Panc1 (cell line): ENCODE measurements at regions not wholly inside any gene's neighbourhood (a gene's known extent, or its start where the extent isn't known, plus 50 kb on each side); places are given as distances from the start of the nearest gene placed in this dataset.
"Not testable (repeated sequence)": the region's sequence is repeated elsewhere in the genome, so short reads cannot be mapped to it uniquely, and the experiment has no call there.

Source experiments
- ATAC-seq: fragments of 200-7000 bp; cut with Tn5 transposase; 2 replicates; pipeline ENCODE4 v1.9.1; 2020; ENCODE audit warnings: mild to moderate bottlenecking, moderate library complexity
- BruUV-seq: library from RNA; stranded (reverse); fragments of 400-500 nt; replicated peaks from 2 replicates; lab custom pipeline; 2021; lab: Mats Ljungman, UMichigan
- CTCF ChIA-PET: fragments of 300-600 bp; sonication (Branson Sonifier 250); formaldehyde crosslinking; loops from one replicate; lab custom pipeline; 2022; ENCODE audit warnings: antibody characterized with exemption; lab: Charles Lee
- POLR2A ChIA-PET: fragments of 300-600 bp; sonication (Branson Sonifier 250); formaldehyde crosslinking; loops from one replicate; lab custom pipeline; 2022; ENCODE audit warnings: antibody characterized with exemption; lab: Charles Lee
- DNase-seq: peaks from one replicate; pipeline ENCODE4 v3.0.0-alpha.2; 2010; ENCODE audit warnings: low read depth, low spot score
- H3K27ac ChIP-seq: 2 replicates; pipeline ENCODE4 v1.5.1; 2011; ENCODE audit warnings: mild to moderate bottlenecking, low read length, inconsistent platforms
- H3K27me3 ChIP-seq: fragments of 200-500 bp; sonication (Bioruptor generic); 2 replicates; pipeline ENCODE4 v1.6.0; 2014; ENCODE audit warnings: low read length, inconsistent platforms; ENCODE audit not compliant: control insufficient read depth, insufficient read depth
- H3K36me3 ChIP-seq: fragments of 200-500 bp; sonication (Bioruptor generic); 2 replicates; pipeline ENCODE4 v1.5.1; 2014; ENCODE audit warnings: inconsistent platforms, mild to moderate bottlenecking, low read length, moderate library complexity; ENCODE audit not compliant: control insufficient read depth, insufficient read depth
- H3K4me1 ChIP-seq: 2 replicates; pipeline ENCODE4 v1.5.1; 2011; ENCODE audit warnings: inconsistent platforms, mild to moderate bottlenecking, low read length, moderate library complexity; ENCODE audit not compliant: control insufficient read depth, insufficient read depth
- H3K4me3 ChIP-seq, 2 experiments: 2 replicates each; pipeline ENCODE4 v1.5.1; 2011 to 2012; ENCODE audit warnings: low read depth in 2 of 2, low read length in 2 of 2, mild to moderate bottlenecking in 2 of 2, inconsistent platforms in 1 of 2, moderate library complexity in 1 of 2
- H3K9me3 ChIP-seq: fragments of 200-500 bp; sonication (Bioruptor generic); 2 replicates; pipeline ENCODE4 v1.5.1; 2014; ENCODE audit warnings: low read depth, mild to moderate bottlenecking, inconsistent platforms, low read length, moderate library complexity; ENCODE audit not compliant: control insufficient read depth, insufficient read depth
- POLR2AphosphoS5 ChIP-seq: IDR thresholded peaks from 2 replicates; pipeline ENCODE4 v1.6.1; 2012; ENCODE audit warnings: mild to moderate bottlenecking, low read depth, low read length, moderate library complexity
- SIN3A ChIP-seq: IDR thresholded peaks from 2 replicates; pipeline ENCODE4 v1.6.1; 2012; ENCODE audit warnings: low read depth, mild to moderate bottlenecking, low read length, moderate library complexity, borderline replicate concordance; ENCODE audit not compliant: insufficient read depth
- TCF7L2 ChIP-seq: IDR thresholded peaks from 2 replicates; pipeline ENCODE4 v1.6.1; 2011; ENCODE audit warnings: mild to moderate bottlenecking, low read depth, low read length, inconsistent platforms
- in situ Hi-C: cut with HindIII; loops from 2 replicates; pipeline ENCODE4 v1.10.0; 2016; ENCODE audit warnings: low sequenced_read_pairs, low pct_unique_long_range_greater_than_20kb
- intact Hi-C: fragments of 100-400 bp; cut with micrococcal nuclease; formaldehyde crosslinking; loops from one replicate; pipeline ENCODE4 v1.10.0; 2022; ENCODE audit not compliant: unreplicated experiment
- TF ChIP-seq, protein P1 (sequence below): fragments of 450-650 bp; IDR thresholded peaks from 2 replicates; pipeline ENCODE4 v1.5.1; 2017; ENCODE audit warnings: mild to moderate bottlenecking
- TF ChIP-seq, protein P2 (sequence below), 2 experiments: IDR thresholded peaks; 2 replicates each; pipeline ENCODE4 v1.6.1; 2011 to 2012; ENCODE audit warnings: low read depth in 2 of 2, control low read depth in 1 of 2, low read length in 1 of 2, mild to moderate bottlenecking in 1 of 2, moderate library complexity in 1 of 2; ENCODE audit not compliant: insufficient read depth in 1 of 2

DNA sequence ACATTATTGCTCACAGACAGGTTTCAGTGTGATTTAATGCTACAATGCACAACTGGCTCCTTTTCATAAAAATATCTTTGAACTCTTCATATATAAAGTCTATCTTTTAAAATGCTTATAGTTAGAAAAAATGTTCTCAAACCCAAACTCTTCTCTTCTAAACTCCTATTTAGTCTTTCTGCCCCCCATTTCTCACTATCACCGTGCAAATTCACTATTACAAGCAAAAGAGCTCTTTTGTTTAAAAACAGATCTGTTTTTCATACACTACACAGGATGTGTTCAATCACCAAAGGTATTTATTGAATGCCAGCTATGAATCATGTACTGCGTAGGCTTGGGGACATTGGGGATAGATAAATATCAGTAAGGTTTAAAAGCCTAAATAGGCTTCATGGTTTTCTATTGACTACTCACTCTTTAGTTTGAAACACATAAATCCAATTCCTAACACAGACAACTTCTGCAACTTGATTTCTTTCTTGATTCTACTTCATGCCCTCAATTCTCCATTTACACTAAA is 692.3 kb downstream of the C12orf50 start:
- intact Hi-C loops (no loop called here), in situ Hi-C loops (no loop called here)
- no peak for TF ChIP-seq POLR2AphosphoS5
- TF ChIP-seq SIN3A, result no peak
- TF ChIP-seq, protein P1, sequence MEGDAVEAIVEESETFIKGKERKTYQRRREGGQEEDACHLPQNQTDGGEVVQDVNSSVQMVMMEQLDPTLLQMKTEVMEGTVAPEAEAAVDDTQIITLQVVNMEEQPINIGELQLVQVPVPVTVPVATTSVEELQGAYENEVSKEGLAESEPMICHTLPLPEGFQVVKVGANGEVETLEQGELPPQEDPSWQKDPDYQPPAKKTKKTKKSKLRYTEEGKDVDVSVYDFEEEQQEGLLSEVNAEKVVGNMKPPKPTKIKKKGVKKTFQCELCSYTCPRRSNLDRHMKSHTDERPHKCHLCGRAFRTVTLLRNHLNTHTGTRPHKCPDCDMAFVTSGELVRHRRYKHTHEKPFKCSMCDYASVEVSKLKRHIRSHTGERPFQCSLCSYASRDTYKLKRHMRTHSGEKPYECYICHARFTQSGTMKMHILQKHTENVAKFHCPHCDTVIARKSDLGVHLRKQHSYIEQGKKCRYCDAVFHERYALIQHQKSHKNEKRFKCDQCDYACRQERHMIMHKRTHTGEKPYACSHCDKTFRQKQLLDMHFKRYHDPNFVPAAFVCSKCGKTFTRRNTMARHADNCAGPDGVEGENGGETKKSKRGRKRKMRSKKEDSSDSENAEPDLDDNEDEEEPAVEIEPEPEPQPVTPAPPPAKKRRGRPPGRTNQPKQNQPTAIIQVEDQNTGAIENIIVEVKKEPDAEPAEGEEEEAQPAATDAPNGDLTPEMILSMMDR, result no peak
- no peak for TF ChIP-seq TCF7L2
- TF ChIP-seq, protein P2, sequence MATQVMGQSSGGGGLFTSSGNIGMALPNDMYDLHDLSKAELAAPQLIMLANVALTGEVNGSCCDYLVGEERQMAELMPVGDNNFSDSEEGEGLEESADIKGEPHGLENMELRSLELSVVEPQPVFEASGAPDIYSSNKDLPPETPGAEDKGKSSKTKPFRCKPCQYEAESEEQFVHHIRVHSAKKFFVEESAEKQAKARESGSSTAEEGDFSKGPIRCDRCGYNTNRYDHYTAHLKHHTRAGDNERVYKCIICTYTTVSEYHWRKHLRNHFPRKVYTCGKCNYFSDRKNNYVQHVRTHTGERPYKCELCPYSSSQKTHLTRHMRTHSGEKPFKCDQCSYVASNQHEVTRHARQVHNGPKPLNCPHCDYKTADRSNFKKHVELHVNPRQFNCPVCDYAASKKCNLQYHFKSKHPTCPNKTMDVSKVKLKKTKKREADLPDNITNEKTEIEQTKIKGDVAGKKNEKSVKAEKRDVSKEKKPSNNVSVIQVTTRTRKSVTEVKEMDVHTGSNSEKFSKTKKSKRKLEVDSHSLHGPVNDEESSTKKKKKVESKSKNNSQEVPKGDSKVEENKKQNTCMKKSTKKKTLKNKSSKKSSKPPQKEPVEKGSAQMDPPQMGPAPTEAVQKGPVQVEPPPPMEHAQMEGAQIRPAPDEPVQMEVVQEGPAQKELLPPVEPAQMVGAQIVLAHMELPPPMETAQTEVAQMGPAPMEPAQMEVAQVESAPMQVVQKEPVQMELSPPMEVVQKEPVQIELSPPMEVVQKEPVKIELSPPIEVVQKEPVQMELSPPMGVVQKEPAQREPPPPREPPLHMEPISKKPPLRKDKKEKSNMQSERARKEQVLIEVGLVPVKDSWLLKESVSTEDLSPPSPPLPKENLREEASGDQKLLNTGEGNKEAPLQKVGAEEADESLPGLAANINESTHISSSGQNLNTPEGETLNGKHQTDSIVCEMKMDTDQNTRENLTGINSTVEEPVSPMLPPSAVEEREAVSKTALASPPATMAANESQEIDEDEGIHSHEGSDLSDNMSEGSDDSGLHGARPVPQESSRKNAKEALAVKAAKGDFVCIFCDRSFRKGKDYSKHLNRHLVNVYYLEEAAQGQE (IDR thresholded peaks at IDR 0.05; ENCODE audit: insufficient read depth in 1 of 2, low read depth in 2 of 2, low read length in 1 of 2), result no peak
- Histone ChIP-seq H3K27ac (no peak overlapping the region), H3K27me3 (no peaks in the 10 kb centered on the region), H3K9me3 (no peaks in the 10 kb centered on the region), H3K4me3 (no peak overlapping the region), H3K4me1 (no peaks in the 10 kb centered on the region), H3K36me3 (no peaks in the 10 kb centered on the region)
- POLR2A ChIA-PET, result no interaction called here
- BruUV-seq, result no TSS peak
- CTCF ChIA-PET, result no interaction called here
- DNase-seq, result no peak
- no peak for ATAC-seq

DNA sequence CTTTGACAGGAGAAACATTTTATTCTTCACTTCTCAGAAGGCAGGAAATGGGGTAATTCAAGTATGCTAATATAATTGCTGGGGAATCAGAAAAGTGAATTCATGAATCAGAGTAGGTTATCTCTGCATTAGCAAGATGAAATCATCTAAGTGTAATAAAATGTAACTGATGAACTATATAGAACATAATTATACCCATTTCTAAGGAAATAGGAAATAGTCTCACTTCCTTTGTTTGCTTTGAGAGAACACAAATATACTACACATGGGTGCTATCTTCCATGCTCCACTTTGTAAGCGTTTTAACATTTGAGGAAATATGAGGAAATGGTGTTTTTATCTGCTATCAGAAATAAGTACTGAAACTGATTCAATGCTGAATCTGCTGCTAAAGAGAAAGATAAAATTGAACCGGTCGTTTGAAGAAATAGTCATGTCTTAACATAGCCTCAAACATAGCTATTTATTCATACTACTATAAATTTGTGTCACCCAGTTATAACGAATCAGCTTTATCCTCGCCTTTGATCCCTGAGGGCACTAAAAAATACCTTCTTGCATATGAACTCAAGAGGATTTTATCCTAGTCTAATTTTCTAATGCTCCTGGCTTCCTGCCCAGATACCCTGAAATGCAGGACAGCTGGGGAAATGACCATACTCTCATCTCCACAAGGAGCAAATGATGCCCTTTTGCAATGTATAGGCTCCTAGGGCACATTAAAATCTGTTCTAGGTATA is 696.0 kb downstream of the C12orf50 start:
- Histone ChIP-seq H3K9me3 (no peaks in the 10 kb centered on the region), H3K36me3 (no peaks in the 10 kb centered on the region), H3K4me3 (no peak overlapping the region), H3K27me3 (no peaks in the 10 kb centered on the region), H3K4me1 (no peaks in the 10 kb centered on the region), H3K27ac (no peak overlapping the region)
- ATAC-seq (no peak), DNase-seq (no peak)
- CTCF ChIA-PET, result no interaction called here
- no TSS peak for BruUV-seq
- TF ChIP-seq, protein P2 (IDR thresholded peaks at IDR 0.05; ENCODE audit: insufficient read depth in 1 of 2, low read depth in 2 of 2, low read length in 1 of 2), result no peak
- TF ChIP-seq, protein P1, result no peak
- in situ Hi-C loops (no loop called here), intact Hi-C loops (no loop called here)
- POLR2A ChIA-PET, result no interaction called here

DNA sequence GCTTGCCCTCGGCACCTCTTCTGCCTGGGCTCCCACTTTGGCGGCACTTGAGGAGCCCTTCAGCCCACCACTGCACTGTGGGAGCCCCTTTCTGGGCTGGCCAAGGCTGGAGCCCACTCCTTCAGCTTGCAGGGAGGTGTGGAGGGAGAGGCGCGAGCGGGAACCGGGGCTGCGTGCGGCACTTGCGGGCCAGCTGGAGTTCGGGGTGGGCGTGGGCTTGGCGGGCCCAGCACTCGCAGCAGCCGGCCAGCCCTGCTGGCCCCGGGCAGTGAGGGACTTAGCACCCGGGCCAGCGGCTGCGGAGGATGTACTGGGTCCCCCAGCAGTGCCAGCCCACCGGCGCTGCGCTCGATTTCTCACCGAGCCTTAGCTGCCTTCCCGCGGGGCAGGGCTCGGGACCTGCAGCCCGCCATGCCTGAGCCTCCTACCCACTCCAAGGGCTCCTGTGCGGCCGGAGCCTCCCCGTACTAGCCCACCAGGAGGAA is 699.1 kb downstream of the C12orf50 start:
- POLR2A ChIA-PET, result not testable (repeated sequence)

More for the DNA sequence above, 699.1 kb downstream of the C12orf50 start:
- CTCF ChIA-PET, ATAC-seq, H3K36me3 ChIP-seq, BruUV-seq, H3K27ac ChIP-seq, in situ Hi-C loops, H3K9me3 ChIP-seq, H3K4me3 ChIP-seq, H3K27me3 ChIP-seq, intact Hi-C loops, DNase-seq, H3K4me1 ChIP-seq: not testable (repeated sequence)
